Sigmoid colon (tissue), 6 donors: ENCODE measurements at regions not wholly inside any gene's neighbourhood (a gene's known extent, or its start where the extent isn't known, plus 50 kb on each side); places are given as distances from the start of the nearest gene placed in this dataset.

Experiments
- DNase-seq: peaks from one replicate; pipeline ENCODE4 v3.0.0-alpha.2; 2019
- H3K27ac ChIP-seq, 4 donors: fragments of 200-600 bp; sonication (generic); one replicate each; pipeline ENCODE4 v1.5.1; 2016 to 2019; ENCODE audit warnings: mild to moderate bottlenecking in 1 of 4
- H3K27me3 ChIP-seq, 3 donors: fragments of 200-600 bp; sonication (generic); one replicate each; pipeline ENCODE4 v1.5.1; 2019; ENCODE audit warnings: mild to moderate bottlenecking in 1 of 3
- H3K36me3 ChIP-seq, 4 donors: fragments of 200-600 bp; sonication (generic); one replicate each; pipeline ENCODE4 v1.5.1; 2016 to 2019
- H3K4me1 ChIP-seq, 4 donors: fragments of 200-600 bp; sonication (generic); one replicate each; pipeline ENCODE4 v1.5.1; 2017 to 2019
- H3K4me3 ChIP-seq, 4 donors: fragments of 200-600 bp; sonication (generic); one replicate each; pipeline ENCODE4 v1.5.1; 2017 to 2019; ENCODE audit warnings: mild to moderate bottlenecking in 2 of 4, moderate library complexity in 1 of 4
- H3K9me3 ChIP-seq, 4 donors: fragments of 200-600 bp in 3 of 4; sonication (generic) in 3 of 4; one replicate each; pipeline versions ENCODE4 v1.5.1 to v1.6.1; 2013 to 2019
- CTCF ChIP-seq, 4 experiments: fragments of 450-650 bp in 3 of 4; fragments of 200-600 bp in 1 of 4; IDR thresholded peaks; one replicate each; pipeline ENCODE4 v1.5.1; 2016 to 2019; ENCODE audit warnings: antibody characterized with exemption in 4 of 4, mild to moderate bottlenecking in 3 of 4, moderate library complexity in 2 of 4
- EP300 ChIP-seq, 4 donors: sonication (generic); formaldehyde crosslinking; IDR thresholded peaks; one replicate each; pipeline ENCODE4 v1.6.1; 2017; ENCODE audit warnings: antibody characterized with exemption in 4 of 4
- POLR2A ChIP-seq, 2 donors: fragments of 450-650 bp; IDR thresholded peaks; one replicate each; pipeline ENCODE4 v1.6.1; 2016; ENCODE audit warnings: antibody characterized with exemption in 2 of 2, mild to moderate bottlenecking in 2 of 2, moderate library complexity in 2 of 2
- POLR2AphosphoS5 ChIP-seq, 4 donors: sonication (generic); formaldehyde crosslinking; IDR thresholded peaks; one replicate each; pipeline ENCODE4 v1.6.1; 2017; ENCODE audit warnings: antibody characterized with exemption in 4 of 4
- WGBS, 2 donors: extraction: QIAGEN DNeasy Blood & Tissue Kit; methylation state at CpG; one replicate each; pipeline ENCODE4 v1.1.7; 2013; 5-methylcytosine and 5-hydroxymethylcytosine counted together
- intact Hi-C: fragments of 100-400 bp; cut with DNase I; formaldehyde crosslinking; loops from one replicate; pipeline ENCODE4 v1.15.1; 2023
- donor health status: healthy with polysubstance abuse.
- donor health status: healthy.

- no peak for DNase-seq
- 80 to 88% methylated on average over 3 of the region's 3 CpGs for WGBS, 2 donors
- Histone ChIP-seq H3K9me3 (no peaks in the 10 kb centered on the region), H3K4me1 (no peaks in the 10 kb centered on the region), H3K4me3 (no peak overlapping the region), H3K36me3 (no peaks in the 10 kb centered on the region), H3K27me3 (peaks cover 0 to under 1% (median 0%) of the 10 kb centered on the region in 3 donors), H3K27ac (no peak overlapping the region)
- TF ChIP-seq EP300 (IDR thresholded peaks at IDR 0.05) = no peak
- TF ChIP-seq CTCF (IDR thresholded peaks at IDR 0.05) = no peak
- no peak for TF ChIP-seq POLR2AphosphoS5 (IDR thresholded peaks at IDR 0.05)
- TF ChIP-seq POLR2A (IDR thresholded peaks at IDR 0.05) = no peak
- intact Hi-C loops = no loop called here
Measured at GRCh38 chr21:32934829-32935228, 90.9 kb upstream of the OLIG2 start.

- H3K9me3 ChIP-seq = no peaks in the 10 kb centered on the region
- intact Hi-C loops = loop anchor here (2.0 to 5.0 kb wide), 2 partner anchors 187 to 256 kb away; no protein-coding TSS in a partner anchor
- no peaks in the 10 kb centered on the region for H3K36me3 ChIP-seq
- H3K27ac ChIP-seq = no peak overlapping the region
- TF ChIP-seq EP300 (IDR thresholded peaks at IDR 0.05) (no peak), CTCF (IDR thresholded peaks at IDR 0.05) (peak in 3 of 4 experiments; percentile 43 to 63 (median 49))
- WGBS, 2 donors = 39 to 51% methylated on average over 23 of the region's 23 CpGs
- DNase-seq = no peak
- H3K4me3 ChIP-seq = no peak overlapping the region
- H3K4me1 ChIP-seq = no peaks in the 10 kb centered on the region
- peaks cover 0 to 6% (median 0%) of the 10 kb centered on the region in 3 donors for H3K27me3 ChIP-seq
Measured at GRCh38 chr21:32940079-32941014, 85.4 kb upstream of the OLIG2 start.

GRCh38 chr21:32941263-32941662 is 84.5 kb upstream of the OLIG2 start:
- H3K4me3 ChIP-seq = no peak overlapping the region
- intact Hi-C loops = loop anchor here (2.0 to 5.0 kb wide), 2 partner anchors 186 to 256 kb away; no protein-coding TSS in a partner anchor
- WGBS, 2 donors = 71 to 88% methylated on average over 2 of the region's 2 CpGs
- H3K27me3 ChIP-seq = peaks cover 0 to 6% (median 0%) of the 10 kb centered on the region in 3 donors
- H3K36me3 ChIP-seq = no peaks in the 10 kb centered on the region
- no peak overlapping the region for H3K27ac ChIP-seq
- TF ChIP-seq POLR2A (IDR thresholded peaks at IDR 0.05) (no peak), CTCF (IDR thresholded peaks at IDR 0.05) (no peak)
- H3K9me3 ChIP-seq = no peaks in the 10 kb centered on the region
- no peak for DNase-seq
- H3K4me1 ChIP-seq = no peaks in the 10 kb centered on the region

GRCh38 chr21:32946654-32947053 is 79.1 kb upstream of the OLIG2 start:
- no peak for DNase-seq
- TF ChIP-seq POLR2A (IDR thresholded peaks at IDR 0.05) (no peak), CTCF (IDR thresholded peaks at IDR 0.05) (no peak), POLR2AphosphoS5 (IDR thresholded peaks at IDR 0.05) (no peak), EP300 (IDR thresholded peaks at IDR 0.05) (no peak)
- Histone ChIP-seq H3K36me3 (no peaks in the 10 kb centered on the region), H3K9me3 (no peaks in the 10 kb centered on the region), H3K4me1 (no peaks in the 10 kb centered on the region), H3K27me3 (peaks cover 0 to 17% (median 0%) of the 10 kb centered on the region in 3 donors), H3K4me3 (no peak overlapping the region), H3K27ac (no peak overlapping the region)
- 70 to 78% methylated on average over 2 of the region's 2 CpGs for WGBS, 2 donors
- intact Hi-C loops = no loop called here
